GM12872 (cell line): ENCODE measurements at regions not wholly inside any gene's neighbourhood (a gene's known extent, or its start where the extent isn't known, plus 50 kb on each side); places are given as distances from the start of the nearest gene placed in this dataset.

Experiments
- TF ChIP-seq, protein P1 (sequence below): IDR thresholded peaks from 3 replicates; pipeline ENCODE4 v1.5.1; 2011; ENCODE audit warnings: low read depth, mild to moderate bottlenecking, low read length, moderate library complexity; ENCODE audit not compliant: insufficient read depth

DNA sequence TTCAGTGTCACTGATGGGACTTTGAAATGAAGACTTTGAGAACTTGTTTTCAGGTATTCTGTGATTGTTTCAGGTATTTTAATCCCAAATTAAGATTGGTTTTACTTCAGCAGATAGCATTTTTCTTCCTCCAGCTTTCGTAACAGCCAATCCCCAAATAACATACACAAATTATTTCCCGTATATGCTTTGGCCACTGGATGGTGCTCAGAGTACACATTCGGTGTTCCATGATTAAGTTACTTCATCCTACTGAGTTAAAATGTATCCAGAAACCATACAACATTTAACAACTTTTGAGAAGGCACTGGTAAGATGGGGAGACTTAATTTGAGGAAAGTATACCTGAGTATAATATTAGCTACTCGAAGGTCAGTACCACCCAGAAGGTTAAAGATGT is 233.4 kb upstream of the FAM47A start:
- TF ChIP-seq, protein P1, sequence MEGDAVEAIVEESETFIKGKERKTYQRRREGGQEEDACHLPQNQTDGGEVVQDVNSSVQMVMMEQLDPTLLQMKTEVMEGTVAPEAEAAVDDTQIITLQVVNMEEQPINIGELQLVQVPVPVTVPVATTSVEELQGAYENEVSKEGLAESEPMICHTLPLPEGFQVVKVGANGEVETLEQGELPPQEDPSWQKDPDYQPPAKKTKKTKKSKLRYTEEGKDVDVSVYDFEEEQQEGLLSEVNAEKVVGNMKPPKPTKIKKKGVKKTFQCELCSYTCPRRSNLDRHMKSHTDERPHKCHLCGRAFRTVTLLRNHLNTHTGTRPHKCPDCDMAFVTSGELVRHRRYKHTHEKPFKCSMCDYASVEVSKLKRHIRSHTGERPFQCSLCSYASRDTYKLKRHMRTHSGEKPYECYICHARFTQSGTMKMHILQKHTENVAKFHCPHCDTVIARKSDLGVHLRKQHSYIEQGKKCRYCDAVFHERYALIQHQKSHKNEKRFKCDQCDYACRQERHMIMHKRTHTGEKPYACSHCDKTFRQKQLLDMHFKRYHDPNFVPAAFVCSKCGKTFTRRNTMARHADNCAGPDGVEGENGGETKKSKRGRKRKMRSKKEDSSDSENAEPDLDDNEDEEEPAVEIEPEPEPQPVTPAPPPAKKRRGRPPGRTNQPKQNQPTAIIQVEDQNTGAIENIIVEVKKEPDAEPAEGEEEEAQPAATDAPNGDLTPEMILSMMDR, result no peak

DNA sequence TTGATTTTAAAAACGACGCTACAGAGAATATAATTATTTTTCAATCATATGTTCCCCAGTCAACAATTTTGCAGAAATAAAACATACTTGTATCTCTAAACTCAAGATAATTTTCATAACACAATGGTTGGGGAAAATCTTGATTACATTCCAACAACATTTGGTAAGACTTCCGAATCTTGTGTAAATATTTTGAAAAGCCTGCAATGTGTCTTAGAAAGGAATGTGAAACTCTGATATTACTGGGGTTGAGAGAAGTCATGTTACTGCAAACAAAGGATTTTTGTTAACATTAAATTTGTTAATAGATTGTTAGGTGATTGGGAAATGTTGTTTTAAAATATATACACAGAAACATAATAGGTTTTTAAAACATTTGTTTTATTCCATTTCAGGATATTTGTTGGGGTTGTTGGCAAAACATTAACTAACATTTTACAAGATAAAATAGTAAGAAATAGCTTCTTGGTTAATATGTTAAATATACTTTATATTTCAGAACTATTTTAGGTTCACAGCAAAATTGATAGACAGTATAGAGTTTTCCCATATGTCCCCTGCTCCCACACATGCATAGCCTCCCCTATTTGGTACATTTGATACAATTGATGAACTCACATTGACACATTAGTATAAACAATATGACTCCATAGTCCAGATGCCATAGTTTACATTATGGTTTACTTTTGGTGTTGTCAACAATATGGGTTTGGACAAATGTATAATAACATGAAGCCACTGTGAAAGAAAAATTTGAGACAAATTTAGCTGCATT is 218.6 kb upstream of the FAM47A start:
- TF ChIP-seq, protein P1, result no peak

DNA sequence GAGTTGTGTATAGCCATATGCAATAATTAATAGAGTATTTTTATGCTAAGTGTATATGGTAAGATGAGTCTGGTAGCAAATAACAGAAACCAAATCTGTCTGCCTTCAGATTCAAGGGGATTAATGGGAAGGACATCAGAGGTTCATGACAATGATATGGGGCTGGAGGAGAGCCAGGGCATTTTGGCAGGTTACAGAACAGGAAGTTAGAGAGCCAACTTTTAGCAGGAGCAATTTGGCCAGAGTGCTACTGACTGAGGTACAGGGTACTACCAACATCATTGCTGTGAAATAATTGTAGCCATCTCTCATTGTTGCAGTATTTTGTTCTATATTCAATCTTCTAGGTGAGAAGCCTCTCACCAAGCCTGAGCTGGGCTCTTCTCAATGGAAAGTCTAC is 210.9 kb upstream of the FAM47A start:
- TF ChIP-seq, protein P1, result no peak

DNA sequence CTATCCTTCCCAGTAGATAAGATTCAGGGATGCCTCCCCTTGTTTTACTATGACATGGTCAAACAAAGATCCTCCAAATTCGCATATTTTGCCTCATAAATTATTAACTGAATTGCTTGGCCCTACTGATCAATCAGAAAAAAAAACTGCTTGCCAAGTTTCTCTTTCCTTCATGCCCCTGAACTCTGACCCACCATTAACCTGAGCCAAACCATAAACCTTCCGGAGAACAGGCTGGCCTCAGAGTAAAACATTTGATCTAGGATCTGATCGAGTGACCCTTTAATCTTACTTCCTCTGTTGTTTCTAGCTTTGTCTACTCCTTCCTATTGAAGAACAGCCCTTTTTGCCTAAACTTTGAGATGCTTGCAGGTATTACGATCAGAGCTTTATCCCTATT is 209.7 kb upstream of the FAM47A start:
- TF ChIP-seq, protein P1, result no peak

DNA sequence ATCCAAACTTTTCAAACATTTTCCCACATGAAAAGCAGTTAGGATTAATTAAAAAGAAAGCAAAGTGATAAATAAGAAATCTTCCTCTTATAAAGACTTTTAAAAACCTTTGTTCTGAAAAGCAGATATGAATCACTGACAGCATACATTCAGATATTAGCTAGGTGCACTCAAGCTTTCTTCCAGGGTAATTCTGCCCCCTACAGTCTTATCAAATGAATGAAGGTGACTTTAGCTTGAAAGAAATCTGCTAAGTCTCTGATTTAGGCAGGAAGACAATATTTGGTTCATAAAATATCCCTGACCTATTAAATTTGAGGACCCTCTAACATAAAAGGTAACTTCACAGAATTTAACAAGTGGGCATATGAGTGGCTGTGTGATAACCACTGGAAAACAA is 209.1 kb upstream of the FAM47A start:
- TF ChIP-seq, protein P1, result no peak

DNA sequence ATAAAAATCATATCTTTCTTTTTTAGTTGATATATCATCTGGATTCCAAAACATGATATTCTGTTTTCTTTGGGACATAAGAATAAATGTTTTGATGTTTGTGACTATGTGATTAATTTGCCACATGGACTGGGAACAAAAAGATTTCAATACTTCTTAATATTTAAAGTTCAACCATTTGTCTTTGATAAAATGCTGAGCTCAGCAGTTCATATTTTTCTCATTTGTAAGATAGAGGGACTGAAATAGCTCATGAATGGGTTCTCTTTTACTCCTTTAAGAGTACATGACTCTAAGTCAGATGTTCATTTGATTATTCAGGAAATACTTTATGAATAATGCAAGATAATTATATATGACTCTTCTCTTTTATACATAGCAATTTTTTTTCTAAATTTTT is 205.9 kb upstream of the FAM47A start:
- TF ChIP-seq, protein P1, result no peak

DNA sequence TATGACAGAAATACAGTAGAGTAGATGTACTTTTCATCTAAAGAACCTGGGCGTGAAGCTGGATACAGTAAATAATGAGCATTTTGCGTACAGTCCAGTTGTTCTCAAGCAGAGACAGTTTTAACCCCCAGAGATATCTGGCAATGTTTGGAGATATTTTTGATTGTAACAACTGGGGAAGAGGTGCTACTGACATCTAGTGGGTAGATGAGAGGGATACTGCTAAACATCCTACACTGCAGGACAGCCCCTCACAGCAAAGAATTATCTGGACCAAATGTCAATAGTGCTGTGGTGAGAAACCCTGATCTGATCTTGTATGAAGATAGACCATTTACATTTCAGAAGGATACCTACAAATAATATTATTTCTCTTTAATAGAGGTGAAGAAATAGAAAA is 200.2 kb upstream of the FAM47A start:
- TF ChIP-seq, protein P1, result no peak
